OCI-LY3 (cell line): ENCODE measurements at regions not wholly inside any gene's neighbourhood (a gene's known extent, or its start where the extent isn't known, plus 50 kb on each side); places are given as distances from the start of the nearest gene placed in this dataset.
"Not testable (repeated sequence)": the region's sequence is repeated elsewhere in the genome, so short reads cannot be mapped to it uniquely, and the experiment has no call there.

ENCODE experiments used
- CTCF ChIP-seq: fragments of 200-600, 300-600 bp; sonication (generic); IDR thresholded peaks from 2 replicates; pipeline ENCODE4 v1.5.1; 2014; ENCODE audit warnings: antibody characterized with exemption, low read length, low read depth
- EZH2phosphoT487 ChIP-seq: fragments of 200-600 bp; shearing (Covaris generic); IDR thresholded peaks from 2 replicates; pipeline ENCODE4 v1.6.1; 2018; ENCODE audit warnings: antibody characterized with exemption, mixed run types, low read depth

GRCh38 chr6:86175149-86175548, 532.5 kb upstream of the SYNCRIP start:
- peak; percentile 48 for TF ChIP-seq CTCF
- TF ChIP-seq EZH2phosphoT487: not testable (repeated sequence)
